ENCODE measurements at regions not wholly inside any gene's neighbourhood (a gene's known extent, or its start where the extent isn't known, plus 50 kb on each side); places are given as distances from the start of the nearest gene placed in this dataset.

DNA sequence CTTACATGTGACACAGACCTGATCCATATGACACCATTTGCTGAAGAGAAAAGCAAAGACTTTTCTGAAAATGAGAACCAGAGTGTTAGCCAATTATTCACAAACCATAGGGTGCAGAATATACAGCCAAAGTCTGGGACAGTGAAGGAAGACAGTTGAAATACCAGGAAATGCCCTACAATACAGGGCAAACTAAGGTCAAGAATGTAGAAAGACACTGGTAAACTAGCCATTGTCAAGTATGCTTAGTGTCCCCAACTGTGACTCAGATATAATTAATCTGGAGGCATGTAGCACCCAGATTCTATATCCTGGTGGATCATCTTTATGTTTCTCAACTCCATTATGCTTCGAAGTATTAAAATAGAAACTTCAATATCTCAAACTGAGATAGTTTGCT is 200.9 kb upstream of the FSTL5 start:
- no peak for DNase-seq (ENCODE audit: low spot score in 2 of 2)
- H3K27ac ChIP-seq = no peak overlapping the region
- H3K9me3 ChIP-seq = no peaks in the 10 kb centered on the region
- H3K27me3 ChIP-seq = no peaks in the 10 kb centered on the region
- no peak overlapping the region for H3K4me3 ChIP-seq
- no peak for TF ChIP-seq EP300 (IDR thresholded peaks at IDR 0.05)
- TF ChIP-seq POLR2AphosphoS5 (IDR thresholded peaks at IDR 0.05) = no peak
- TF ChIP-seq POLR2A (IDR thresholded peaks at IDR 0.05) = no peak
- no peak for TF ChIP-seq CTCF (IDR thresholded peaks at IDR 0.05)
- no peaks in the 10 kb centered on the region for H3K4me1 ChIP-seq
- 85% methylated on average over 1 of the region's 1 CpG for WGBS
- H3K36me3 ChIP-seq = no peaks in the 10 kb centered on the region

GRCh38 chr4:162360369-162361149 is 196.8 kb upstream of the FSTL5 start:
- DNase-seq (ENCODE audit: low spot score in 2 of 2) = no peak
- Histone ChIP-seq H3K4me3 (no peak overlapping the region), H3K9me3 (no peaks in the 10 kb centered on the region), H3K27ac (no peak overlapping the region), H3K4me1 (no peaks in the 10 kb centered on the region), H3K36me3 (no peaks in the 10 kb centered on the region), H3K27me3 (no peaks in the 10 kb centered on the region)
- 89% methylated on average over 4 of the region's 4 CpGs for WGBS
- TF ChIP-seq POLR2AphosphoS5 (IDR thresholded peaks at IDR 0.05) = no peak
- no peak for TF ChIP-seq POLR2A (IDR thresholded peaks at IDR 0.05)
- no peak for TF ChIP-seq EP300 (IDR thresholded peaks at IDR 0.05)
- TF ChIP-seq CTCF (IDR thresholded peaks at IDR 0.05) = no peak

DNA sequence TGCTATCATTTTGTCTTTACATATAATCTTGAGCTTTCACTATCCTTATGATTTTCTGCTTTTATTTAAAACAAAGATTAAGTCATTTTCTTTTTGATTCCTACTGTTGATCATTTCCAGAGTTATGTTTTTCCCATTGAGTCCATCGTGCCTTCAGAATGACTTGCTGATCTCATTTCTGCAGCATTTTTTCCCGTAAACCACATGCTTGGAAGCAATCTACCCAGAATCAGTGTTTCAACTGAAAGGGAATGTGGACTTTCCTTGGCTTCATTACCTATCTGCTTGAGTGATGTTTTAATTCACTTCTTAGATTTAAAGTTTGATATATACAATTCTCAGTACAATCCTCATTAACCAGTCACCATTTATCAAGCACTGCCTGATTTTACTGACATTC is 192.4 kb upstream of the FSTL5 start:
- 33% methylated on average over 2 of the region's 2 CpGs for WGBS
- Histone ChIP-seq H3K4me1 (no peaks in the 10 kb centered on the region), H3K4me3 (no peak overlapping the region), H3K27me3 (no peaks in the 10 kb centered on the region), H3K9me3 (no peaks in the 10 kb centered on the region), H3K27ac (no peak overlapping the region), H3K36me3 (no peaks in the 10 kb centered on the region)
- no peak for TF ChIP-seq POLR2A (IDR thresholded peaks at IDR 0.05)
- TF ChIP-seq POLR2AphosphoS5 (IDR thresholded peaks at IDR 0.05) = no peak
- TF ChIP-seq EP300 (IDR thresholded peaks at IDR 0.05) = no peak
- TF ChIP-seq CTCF (IDR thresholded peaks at IDR 0.05) = no peak
- DNase-seq (ENCODE audit: low spot score in 2 of 2) = no peak

DNA sequence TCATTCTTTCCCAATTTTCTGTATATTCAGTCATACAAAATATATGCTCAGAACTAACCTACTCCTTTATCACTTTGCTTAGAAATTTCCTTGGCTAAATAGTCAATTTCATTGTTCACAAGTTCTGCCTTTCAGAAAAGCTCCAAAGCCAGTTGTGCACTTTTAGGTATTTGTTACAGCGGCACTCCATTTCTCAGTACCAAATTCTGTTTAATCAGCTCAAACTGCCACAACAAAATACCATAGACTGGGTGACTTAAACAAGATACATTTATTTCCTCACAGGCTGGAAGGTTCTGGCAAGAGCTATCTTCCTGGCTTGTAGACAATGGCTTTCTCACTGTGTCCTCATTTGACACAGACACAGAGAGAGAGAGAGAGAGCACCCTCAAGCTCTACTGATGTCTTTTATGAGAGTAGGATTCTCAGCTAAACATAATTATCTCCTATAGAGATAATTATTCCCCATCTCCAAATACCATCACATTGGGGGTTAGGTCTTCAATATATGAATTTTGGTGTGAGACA is 188.8 kb upstream of the FSTL5 start:
- TF ChIP-seq POLR2AphosphoS5 (IDR thresholded peaks at IDR 0.05) = no peak
- TF ChIP-seq CTCF (IDR thresholded peaks at IDR 0.05) = no peak
- no peak for TF ChIP-seq EP300 (IDR thresholded peaks at IDR 0.05)
- TF ChIP-seq POLR2A (IDR thresholded peaks at IDR 0.05) = no peak
- WGBS = 89% methylated on average over 1 of the region's 1 CpG
- no peaks in the 10 kb centered on the region for H3K27me3 ChIP-seq
- H3K4me1 ChIP-seq = no peaks in the 10 kb centered on the region
- no peak for DNase-seq (ENCODE audit: low spot score in 2 of 2)
- no peak overlapping the region for H3K4me3 ChIP-seq
- H3K27ac ChIP-seq = no peak overlapping the region
- H3K36me3 ChIP-seq = no peaks in the 10 kb centered on the region
- H3K9me3 ChIP-seq = no peaks in the 10 kb centered on the region

GRCh38 chr4:162350331-162350730 is 186.5 kb upstream of the FSTL5 start:
- Histone ChIP-seq H3K27me3 (no peaks in the 10 kb centered on the region), H3K4me1 (no peaks in the 10 kb centered on the region), H3K4me3 (no peak overlapping the region), H3K36me3 (no peaks in the 10 kb centered on the region), H3K27ac (no peak overlapping the region), H3K9me3 (no peaks in the 10 kb centered on the region)
- no peak for DNase-seq (ENCODE audit: low spot score in 2 of 2)
- WGBS = 33% methylated on average over 2 of the region's 2 CpGs
- TF ChIP-seq POLR2A (IDR thresholded peaks at IDR 0.05) = no peak
- no peak for TF ChIP-seq CTCF (IDR thresholded peaks at IDR 0.05)
- TF ChIP-seq EP300 (IDR thresholded peaks at IDR 0.05) = no peak
- TF ChIP-seq POLR2AphosphoS5 (IDR thresholded peaks at IDR 0.05) = no peak
